Endodermal cell (in vitro differentiated cells): ENCODE measurements at regions not wholly inside any gene's neighbourhood (a gene's known extent, or its start where the extent isn't known, plus 50 kb on each side); places are given as distances from the start of the nearest gene placed in this dataset.
A peak's percentile ranks its signal among the peaks of the same experiment; 100 is the strongest.

ENCODE experiments used
- DNase-seq: peaks from one replicate; pipeline ENCODE4 v3.0.0-alpha.2; 2017
- H3K27ac ChIP-seq: 2 replicates; pipeline ENCODE4 v1.5.1; 2013; ENCODE audit warnings: mild to moderate bottlenecking, low read depth, low read length, moderate library complexity
- H3K27me3 ChIP-seq: 2 replicates; pipeline ENCODE4 v1.6.1; 2013; ENCODE audit warnings: mild to moderate bottlenecking, low read length, moderate library complexity; ENCODE audit not compliant: insufficient read depth, control insufficient read depth, poor library complexity, severe bottlenecking
- H3K36me3 ChIP-seq: 2 replicates; pipeline ENCODE4 v1.7.0; 2013; ENCODE audit warnings: mild to moderate bottlenecking, low read length, moderate library complexity; ENCODE audit not compliant: control insufficient read depth, insufficient read depth
- H3K4me1 ChIP-seq: one replicate; pipeline ENCODE4 v1.7.0; 2013; ENCODE audit warnings: low read length; ENCODE audit not compliant: control insufficient read depth, insufficient read depth
- H3K4me3 ChIP-seq: 2 replicates; pipeline ENCODE4 v1.5.1; 2013; ENCODE audit warnings: mild to moderate bottlenecking, low read length, moderate library complexity
- H3K9ac ChIP-seq: 2 replicates; pipeline ENCODE4 v1.6.1; 2013; ENCODE audit warnings: mild to moderate bottlenecking, low read length, moderate library complexity; ENCODE audit not compliant: poor library complexity, severe bottlenecking; ENCODE audit errors: extremely low read depth
- H3K9me3 ChIP-seq: 2 replicates; pipeline ENCODE4 v1.6.1; 2013; ENCODE audit warnings: mild to moderate bottlenecking, low read length, moderate library complexity; ENCODE audit not compliant: control insufficient read depth
- H3K27ac Mint-ChIP-seq: 2 replicates; pipeline ENCODE4 v1.8.0; 2020; ENCODE audit warnings: mixed read lengths
- H3K27me3 Mint-ChIP-seq: 2 replicates; pipeline ENCODE4 v1.8.0; 2021; ENCODE audit warnings: mild to moderate bottlenecking, mixed read lengths; ENCODE audit not compliant: insufficient read depth
- H3K36me3 Mint-ChIP-seq: 2 replicates; pipeline ENCODE4 v1.8.0; 2020; ENCODE audit warnings: low read depth, mixed read lengths
- H3K4me1 Mint-ChIP-seq: 2 replicates; pipeline ENCODE4 v1.8.0; 2020; ENCODE audit warnings: mixed read lengths
- H3K4me3 Mint-ChIP-seq: 2 replicates; pipeline ENCODE4 v1.8.0; 2020; ENCODE audit warnings: mild to moderate bottlenecking, moderate library complexity, mixed read lengths
- H3K9me3 Mint-ChIP-seq: 2 replicates; pipeline ENCODE4 v1.8.0; 2020; ENCODE audit warnings: mild to moderate bottlenecking, mixed read lengths
- WGBS, 2 experiments: methylation state at CpG; one replicate each; pipeline versions ENCODE4 v1.1.5 to v1.1.7; 2013; ENCODE audit warnings: missing lambda C conversion rate in 2 of 2, mixed read lengths in 1 of 2; ENCODE audit not compliant: insufficient coverage in 1 of 2, insufficient read length in 1 of 2; 5-methylcytosine and 5-hydroxymethylcytosine counted together
- TF ChIP-seq, protein P1 (sequence below): fragments of 200-600 bp; sonication (generic); conservative IDR thresholded peaks from 2 replicates; pipeline ENCODE4 v1.5.0; 2021; ENCODE audit warnings: antibody characterized with exemption, mild to moderate bottlenecking

DNA sequence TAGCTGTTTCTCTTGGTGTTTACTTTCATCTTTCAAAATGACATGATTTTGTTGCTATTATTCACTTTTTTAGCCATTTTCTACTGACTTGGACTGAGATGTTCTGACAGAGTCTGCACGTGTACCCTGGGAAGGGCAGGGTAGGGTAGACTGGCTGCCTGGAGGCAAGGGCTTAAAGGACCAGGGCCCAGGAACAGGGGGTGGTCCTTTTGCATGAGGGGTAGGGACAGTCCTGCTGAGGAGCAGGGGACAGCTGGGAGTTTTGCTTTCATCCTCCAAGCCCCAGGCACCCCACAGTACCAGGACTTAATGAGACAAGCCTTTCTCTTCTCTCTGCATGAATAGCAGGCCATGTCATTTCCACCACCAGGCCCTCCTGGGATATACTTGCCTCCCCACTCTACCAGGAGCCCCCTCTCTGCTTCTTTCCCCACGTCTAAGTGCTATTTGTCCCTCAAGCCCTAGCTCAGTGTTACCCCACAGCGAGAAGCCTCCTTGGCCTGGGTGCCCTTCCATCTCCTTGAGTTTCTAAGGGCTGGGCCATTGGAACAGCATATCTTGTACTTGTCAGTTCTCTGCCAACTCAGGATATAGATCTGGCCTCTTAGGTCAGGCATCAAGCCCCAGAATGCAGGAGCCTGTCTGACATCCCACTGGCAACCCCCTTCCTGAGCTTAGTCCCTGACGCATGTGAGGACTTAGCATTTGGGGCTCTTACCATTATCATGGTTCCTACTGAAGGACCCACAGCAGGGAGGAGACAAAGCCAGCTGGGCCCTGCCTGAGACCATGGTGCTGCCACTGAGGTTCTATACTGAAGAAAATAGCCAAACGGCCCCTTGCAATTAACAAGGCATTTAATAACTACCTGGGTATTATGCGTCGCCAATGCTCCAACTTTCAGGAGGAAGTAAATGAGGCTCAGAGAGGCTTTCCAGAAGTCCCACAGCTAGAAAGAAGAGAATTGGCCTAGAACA is 78.4 kb upstream of the UNC5B start:
- Histone ChIP-seq H3K9ac (no peak overlapping the region), H3K36me3 (no peaks in the 10 kb centered on the region), H3K4me3 (no peak overlapping the region), H3K27ac (no peak overlapping the region), H3K9me3 (no peaks in the 10 kb centered on the region), H3K4me1 (peaks cover 4% of the 10 kb centered on the region), H3K27me3 (no peaks in the 10 kb centered on the region)
- H3K4me1 Mint-ChIP-seq: peaks cover 20% of the 10 kb centered on the region
- no peak overlapping the region for H3K4me3 Mint-ChIP-seq
- 90 to 95% methylated on average over 6 to 7 of the region's 7 CpGs for WGBS, 2 experiments
- no peaks in the 10 kb centered on the region for H3K9me3 Mint-ChIP-seq
- H3K27ac Mint-ChIP-seq: no peak overlapping the region
- H3K27me3 Mint-ChIP-seq: peaks cover 3% of the 10 kb centered on the region
- TF ChIP-seq, protein P1, sequence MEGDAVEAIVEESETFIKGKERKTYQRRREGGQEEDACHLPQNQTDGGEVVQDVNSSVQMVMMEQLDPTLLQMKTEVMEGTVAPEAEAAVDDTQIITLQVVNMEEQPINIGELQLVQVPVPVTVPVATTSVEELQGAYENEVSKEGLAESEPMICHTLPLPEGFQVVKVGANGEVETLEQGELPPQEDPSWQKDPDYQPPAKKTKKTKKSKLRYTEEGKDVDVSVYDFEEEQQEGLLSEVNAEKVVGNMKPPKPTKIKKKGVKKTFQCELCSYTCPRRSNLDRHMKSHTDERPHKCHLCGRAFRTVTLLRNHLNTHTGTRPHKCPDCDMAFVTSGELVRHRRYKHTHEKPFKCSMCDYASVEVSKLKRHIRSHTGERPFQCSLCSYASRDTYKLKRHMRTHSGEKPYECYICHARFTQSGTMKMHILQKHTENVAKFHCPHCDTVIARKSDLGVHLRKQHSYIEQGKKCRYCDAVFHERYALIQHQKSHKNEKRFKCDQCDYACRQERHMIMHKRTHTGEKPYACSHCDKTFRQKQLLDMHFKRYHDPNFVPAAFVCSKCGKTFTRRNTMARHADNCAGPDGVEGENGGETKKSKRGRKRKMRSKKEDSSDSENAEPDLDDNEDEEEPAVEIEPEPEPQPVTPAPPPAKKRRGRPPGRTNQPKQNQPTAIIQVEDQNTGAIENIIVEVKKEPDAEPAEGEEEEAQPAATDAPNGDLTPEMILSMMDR: no peak
- no peak for DNase-seq
- no peaks in the 10 kb centered on the region for H3K36me3 Mint-ChIP-seq

DNA sequence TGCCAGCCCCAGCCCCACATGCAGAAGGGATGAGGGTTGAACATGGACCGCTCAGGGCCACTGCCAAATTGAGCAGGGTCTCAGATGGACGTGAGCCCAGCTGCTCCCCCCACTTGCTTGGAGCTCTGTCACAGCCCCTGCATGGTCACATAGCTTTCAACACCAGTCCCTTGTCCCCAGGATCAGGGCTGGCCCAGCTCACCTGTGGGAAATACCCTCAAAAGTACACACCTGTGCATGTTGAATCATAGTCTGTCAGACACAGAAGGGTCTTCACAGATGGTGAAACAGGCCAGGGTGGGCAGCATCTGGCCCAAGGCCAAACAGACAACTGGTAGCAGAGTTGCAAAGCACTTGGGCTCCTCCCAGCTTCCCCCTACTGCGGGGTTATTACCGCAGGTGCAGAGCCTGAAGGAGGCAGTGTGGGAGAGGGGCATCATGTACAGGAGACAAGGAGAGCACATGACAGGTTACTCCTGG is 77.6 kb upstream of the UNC5B start:
- Histone ChIP-seq H3K9ac (no peak overlapping the region), H3K36me3 (no peaks in the 10 kb centered on the region), H3K9me3 (no peaks in the 10 kb centered on the region), H3K4me3 (no peak overlapping the region), H3K4me1 (peaks cover 4% of the 10 kb centered on the region), H3K27me3 (no peaks in the 10 kb centered on the region), H3K27ac (no peak overlapping the region)
- Mint-ChIP-seq H3K4me3 (no peak overlapping the region), H3K36me3 (no peaks in the 10 kb centered on the region), H3K9me3 (no peaks in the 10 kb centered on the region), H3K27ac (no peak overlapping the region), H3K4me1 (peaks cover 20% of the 10 kb centered on the region), H3K27me3 (peaks cover 3% of the 10 kb centered on the region)
- peak; percentile 71 for DNase-seq
- 88 to 90% methylated on average over 2 to 4 of the region's 4 CpGs for WGBS, 2 experiments
- TF ChIP-seq, protein P1: peak; percentile 55

DNA sequence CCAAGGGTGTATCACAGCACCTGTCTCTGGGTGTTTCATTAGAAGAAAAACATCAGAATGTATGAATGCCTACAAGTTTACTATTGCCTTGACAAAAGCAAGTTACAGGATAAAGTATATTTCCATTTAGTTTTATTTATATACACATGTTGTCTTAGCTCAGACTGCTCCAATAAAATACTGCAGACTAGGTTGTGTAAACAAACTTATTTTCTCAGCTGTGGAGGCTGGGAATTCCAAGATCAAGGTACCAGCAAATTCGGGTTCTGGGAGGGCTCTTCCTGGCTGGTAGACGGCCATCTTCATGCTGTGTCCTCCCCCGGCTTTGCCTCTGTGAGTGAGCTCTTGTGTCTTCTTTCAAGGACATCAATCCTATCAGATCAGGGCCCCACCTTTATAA is 77.1 kb upstream of the UNC5B start:
- TF ChIP-seq, protein P1: no peak
- Histone ChIP-seq H3K27ac (no peak overlapping the region), H3K4me1 (peaks cover 4% of the 10 kb centered on the region), H3K36me3 (no peaks in the 10 kb centered on the region), H3K4me3 (no peak overlapping the region), H3K9me3 (no peaks in the 10 kb centered on the region), H3K9ac (no peak overlapping the region), H3K27me3 (no peaks in the 10 kb centered on the region)
- peaks cover 3% of the 10 kb centered on the region for H3K27me3 Mint-ChIP-seq
- no peaks in the 10 kb centered on the region for H3K36me3 Mint-ChIP-seq
- WGBS, 2 experiments: 84 to 94% methylated on average over 3 of the region's 3 CpGs
- H3K4me3 Mint-ChIP-seq: no peak overlapping the region
- no peaks in the 10 kb centered on the region for H3K9me3 Mint-ChIP-seq
- no peak overlapping the region for H3K27ac Mint-ChIP-seq
- no peak for DNase-seq
- H3K4me1 Mint-ChIP-seq: peaks cover 20% of the 10 kb centered on the region
